Osteocyte (in vitro differentiated cells): ENCODE measurements at regions not wholly inside any gene's neighbourhood (a gene's known extent, or its start where the extent isn't known, plus 50 kb on each side); places are given as distances from the start of the nearest gene placed in this dataset.

ENCODE experiments used
- DNase-seq: peaks from one replicate; pipeline ENCODE4 v3.0.0; 2021; ENCODE audit warnings: mixed read lengths; ENCODE audit not compliant: unreplicated experiment; ENCODE audit errors: extremely low spot score
- H3K27ac Mint-ChIP-seq: one replicate; pipeline ENCODE4 v1.8.0; 2021; ENCODE audit warnings: mild to moderate bottlenecking, mixed read lengths; ENCODE audit not compliant: unreplicated experiment
- H3K27me3 Mint-ChIP-seq: one replicate; pipeline ENCODE4 v1.8.0; 2021; ENCODE audit warnings: mixed read lengths; ENCODE audit not compliant: unreplicated experiment
- H3K36me3 Mint-ChIP-seq: one replicate; pipeline ENCODE4 v1.8.0; 2021; ENCODE audit warnings: mixed read lengths; ENCODE audit not compliant: unreplicated experiment
- H3K4me1 Mint-ChIP-seq: one replicate; pipeline ENCODE4 v1.8.0; 2021; ENCODE audit warnings: mixed read lengths; ENCODE audit not compliant: unreplicated experiment
- H3K4me3 Mint-ChIP-seq: one replicate; pipeline ENCODE4 v1.8.0; 2021; ENCODE audit warnings: mild to moderate bottlenecking, moderate library complexity, mixed read lengths; ENCODE audit not compliant: unreplicated experiment
- H3K9me3 Mint-ChIP-seq: one replicate; pipeline ENCODE4 v1.8.0; 2021; ENCODE audit warnings: mixed read lengths; ENCODE audit not compliant: unreplicated experiment
- TF ChIP-seq, protein P1 (sequence below): fragments of 200-600 bp; sonication (generic); IDR thresholded peaks from 2 replicates; pipeline ENCODE4 v1.5.0; 2021; ENCODE audit warnings: antibody characterized with exemption, mild to moderate bottlenecking, moderate library complexity

DNA sequence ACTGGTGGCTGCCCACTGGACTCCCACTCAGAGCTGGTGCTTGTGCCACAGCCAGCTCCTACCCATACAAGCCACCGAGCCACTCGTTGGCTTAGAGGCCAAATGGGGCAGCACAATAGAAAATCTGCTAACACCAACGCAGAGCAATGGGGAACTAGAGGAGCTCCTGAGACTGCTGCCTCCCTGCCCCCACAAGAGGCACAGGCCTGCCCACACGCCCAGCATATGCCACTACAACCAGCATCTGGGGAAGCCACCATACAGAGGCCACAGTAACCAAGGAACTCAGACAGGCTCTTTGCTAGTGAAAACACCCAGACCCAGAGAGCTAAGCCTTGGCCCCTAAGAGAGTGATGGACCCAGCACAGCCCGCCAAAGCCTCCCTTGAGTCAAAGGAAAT is 231.2 kb upstream of the RAB6C start:
- TF ChIP-seq, protein P1, sequence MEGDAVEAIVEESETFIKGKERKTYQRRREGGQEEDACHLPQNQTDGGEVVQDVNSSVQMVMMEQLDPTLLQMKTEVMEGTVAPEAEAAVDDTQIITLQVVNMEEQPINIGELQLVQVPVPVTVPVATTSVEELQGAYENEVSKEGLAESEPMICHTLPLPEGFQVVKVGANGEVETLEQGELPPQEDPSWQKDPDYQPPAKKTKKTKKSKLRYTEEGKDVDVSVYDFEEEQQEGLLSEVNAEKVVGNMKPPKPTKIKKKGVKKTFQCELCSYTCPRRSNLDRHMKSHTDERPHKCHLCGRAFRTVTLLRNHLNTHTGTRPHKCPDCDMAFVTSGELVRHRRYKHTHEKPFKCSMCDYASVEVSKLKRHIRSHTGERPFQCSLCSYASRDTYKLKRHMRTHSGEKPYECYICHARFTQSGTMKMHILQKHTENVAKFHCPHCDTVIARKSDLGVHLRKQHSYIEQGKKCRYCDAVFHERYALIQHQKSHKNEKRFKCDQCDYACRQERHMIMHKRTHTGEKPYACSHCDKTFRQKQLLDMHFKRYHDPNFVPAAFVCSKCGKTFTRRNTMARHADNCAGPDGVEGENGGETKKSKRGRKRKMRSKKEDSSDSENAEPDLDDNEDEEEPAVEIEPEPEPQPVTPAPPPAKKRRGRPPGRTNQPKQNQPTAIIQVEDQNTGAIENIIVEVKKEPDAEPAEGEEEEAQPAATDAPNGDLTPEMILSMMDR: no peak
- H3K9me3 Mint-ChIP-seq: peaks cover 40% of the 10 kb centered on the region
- H3K4me1 Mint-ChIP-seq: no peaks in the 10 kb centered on the region
- H3K36me3 Mint-ChIP-seq: no peaks in the 10 kb centered on the region
- no peaks in the 10 kb centered on the region for H3K27me3 Mint-ChIP-seq
- no peak overlapping the region for H3K27ac Mint-ChIP-seq
- H3K4me3 Mint-ChIP-seq: no peak overlapping the region
- DNase-seq: no peak

DNA sequence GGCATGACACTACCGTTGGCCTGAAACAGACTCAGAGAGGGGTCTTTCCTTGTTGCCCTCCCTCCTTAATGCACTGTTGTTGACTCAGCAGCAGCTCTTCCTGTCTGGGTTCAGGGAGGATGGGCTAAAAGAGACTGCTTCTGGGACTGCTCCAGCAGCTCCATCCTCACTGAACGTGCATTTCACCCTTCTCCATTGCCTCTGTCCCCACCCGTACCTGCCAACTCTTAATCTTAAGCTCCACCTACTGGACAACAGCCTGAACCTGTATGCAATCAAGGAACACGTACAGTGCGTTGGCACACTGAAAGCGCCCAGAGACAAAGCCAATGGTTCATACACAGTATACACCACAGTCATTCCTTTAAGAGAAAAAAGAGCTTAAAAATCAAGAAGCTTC is 230.8 kb upstream of the RAB6C start:
- no peaks in the 10 kb centered on the region for H3K27me3 Mint-ChIP-seq
- H3K9me3 Mint-ChIP-seq: peaks cover 38% of the 10 kb centered on the region
- H3K27ac Mint-ChIP-seq: no peak overlapping the region
- no peak overlapping the region for H3K4me3 Mint-ChIP-seq
- no peaks in the 10 kb centered on the region for H3K4me1 Mint-ChIP-seq
- DNase-seq: no peak
- TF ChIP-seq, protein P1: no peak
- H3K36me3 Mint-ChIP-seq: no peaks in the 10 kb centered on the region

DNA sequence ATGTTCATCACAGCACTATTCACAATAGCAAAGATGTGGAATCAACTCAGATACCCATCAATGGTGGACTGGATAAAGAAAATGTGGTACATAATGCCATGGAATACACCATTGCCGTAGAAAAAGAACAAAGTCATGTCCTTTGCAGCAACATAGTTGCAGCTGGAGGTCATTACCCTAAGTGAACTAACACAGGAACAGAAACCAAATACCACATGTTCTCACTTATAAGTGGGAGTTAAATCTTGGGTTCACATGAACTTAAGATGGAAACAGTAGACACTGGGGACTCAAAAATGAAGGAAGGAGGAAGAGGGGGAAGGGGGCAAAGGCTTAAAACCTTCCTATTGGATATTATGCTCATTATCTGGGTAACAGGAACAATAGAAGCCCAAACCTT is 228.1 kb upstream of the RAB6C start:
- DNase-seq: no peak
- Mint-ChIP-seq H3K4me3 (no peak overlapping the region), H3K4me1 (no peaks in the 10 kb centered on the region), H3K9me3 (peaks cover 43% of the 10 kb centered on the region), H3K27ac (no peak overlapping the region), H3K36me3 (no peaks in the 10 kb centered on the region), H3K27me3 (no peaks in the 10 kb centered on the region)
- TF ChIP-seq, protein P1: no peak

DNA sequence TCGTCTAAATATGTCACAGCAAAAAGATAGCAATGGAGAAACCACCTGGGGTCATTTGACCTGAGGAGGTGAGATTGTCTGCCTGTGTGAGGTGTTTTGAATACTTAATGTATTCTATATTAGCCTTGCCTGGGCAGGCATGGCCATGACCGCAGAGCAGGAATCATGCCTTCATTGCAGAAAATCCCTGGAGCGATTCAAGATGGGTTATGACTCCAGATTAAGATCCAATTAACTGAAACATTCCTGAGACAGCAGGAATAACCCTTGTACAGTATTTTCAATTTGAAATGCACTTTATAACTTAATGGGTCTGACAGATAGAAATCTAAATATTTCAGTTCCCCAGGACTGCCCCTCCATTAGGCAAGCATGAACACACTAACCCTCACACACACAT is 227.3 kb upstream of the RAB6C start:
- H3K4me3 Mint-ChIP-seq: no peak overlapping the region
- H3K36me3 Mint-ChIP-seq: no peaks in the 10 kb centered on the region
- H3K27me3 Mint-ChIP-seq: no peaks in the 10 kb centered on the region
- H3K4me1 Mint-ChIP-seq: no peaks in the 10 kb centered on the region
- peaks cover 36% of the 10 kb centered on the region for H3K9me3 Mint-ChIP-seq
- DNase-seq: peak; percentile 40
- TF ChIP-seq, protein P1: no peak
- H3K27ac Mint-ChIP-seq: no peak overlapping the region

DNA sequence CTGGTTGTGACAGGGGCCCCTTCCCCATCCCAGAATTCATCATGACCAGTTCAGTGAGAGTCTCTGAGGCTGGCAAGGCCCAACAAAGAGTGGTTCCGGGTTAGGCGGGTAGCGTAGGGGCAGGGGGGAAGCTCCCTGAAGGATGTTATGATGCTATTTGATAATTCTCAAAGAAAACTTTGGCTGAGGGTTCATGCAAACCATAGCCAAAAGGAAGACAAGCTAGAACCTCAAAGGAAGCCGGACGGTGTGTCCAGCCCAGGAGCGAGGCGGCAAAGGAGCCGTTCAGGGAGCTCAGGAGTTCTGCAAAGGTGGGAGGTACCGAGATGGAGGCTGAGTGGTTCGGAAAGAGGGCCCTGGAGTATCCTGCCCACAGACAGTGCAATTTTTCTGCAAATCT is 226.8 kb upstream of the RAB6C start:
- Mint-ChIP-seq H3K9me3 (peaks cover 36% of the 10 kb centered on the region), H3K4me1 (no peaks in the 10 kb centered on the region), H3K27me3 (no peaks in the 10 kb centered on the region), H3K36me3 (no peaks in the 10 kb centered on the region), H3K27ac (no peak overlapping the region), H3K4me3 (no peak overlapping the region)
- TF ChIP-seq, protein P1: no peak
- DNase-seq: peak; percentile 73
